ENCODE measurements at regions not wholly inside any gene's neighbourhood (a gene's known extent, or its start where the extent isn't known, plus 50 kb on each side); places are given as distances from the start of the nearest gene placed in this dataset.

GRCh38 chr10:131849591-131850382, 51.0 kb upstream of the PPP2R2D start:
- Histone ChIP-seq H3K27me3 (replicated peaks; ENCODE audit: insufficient read depth, low read depth, low read length, poor library complexity) (no peaks in the 10 kb centered on the region), H3K9me3 (ENCODE audit: low read depth, low read length, poor library complexity, severe bottlenecking) (no peaks in the 10 kb centered on the region), H3K27ac (ENCODE audit: low read depth, low read length, poor library complexity, severe bottlenecking) (no peak overlapping the region), H3K36me3 (ENCODE audit: insufficient read depth, low read length, poor library complexity, severe bottlenecking) (no peaks in the 10 kb centered on the region), H3K4me1 (ENCODE audit: insufficient read depth, low read length, poor library complexity, severe bottlenecking) (no peaks in the 10 kb centered on the region), H3K4me3 (ENCODE audit: low read depth, low read length, poor library complexity, severe bottlenecking) (no peak overlapping the region)
- POLR2A ChIA-PET (ENCODE audit: low non-redundant PET) = no interaction called here
- CTCF ChIA-PET = interaction anchor here (0.8 kb wide), 1 partner anchor 174 kb away, joined by 3 read pairs; no protein-coding TSS in a partner anchor
- no peak for DNase-seq (ENCODE audit: low spot score)
- intact Hi-C loops (cut with micrococcal nuclease; ENCODE audit: unreplicated experiment) = no loop called here
- no TSS peak for BruUV-seq (replicated peaks)
- TF ChIP-seq EZH2 (IDR thresholded peaks at IDR 0.05; ENCODE audit: borderline replicate concordance, low read depth, low read length, poor library complexity, severe bottlenecking) = no peak
- TF ChIP-seq, protein P1, sequence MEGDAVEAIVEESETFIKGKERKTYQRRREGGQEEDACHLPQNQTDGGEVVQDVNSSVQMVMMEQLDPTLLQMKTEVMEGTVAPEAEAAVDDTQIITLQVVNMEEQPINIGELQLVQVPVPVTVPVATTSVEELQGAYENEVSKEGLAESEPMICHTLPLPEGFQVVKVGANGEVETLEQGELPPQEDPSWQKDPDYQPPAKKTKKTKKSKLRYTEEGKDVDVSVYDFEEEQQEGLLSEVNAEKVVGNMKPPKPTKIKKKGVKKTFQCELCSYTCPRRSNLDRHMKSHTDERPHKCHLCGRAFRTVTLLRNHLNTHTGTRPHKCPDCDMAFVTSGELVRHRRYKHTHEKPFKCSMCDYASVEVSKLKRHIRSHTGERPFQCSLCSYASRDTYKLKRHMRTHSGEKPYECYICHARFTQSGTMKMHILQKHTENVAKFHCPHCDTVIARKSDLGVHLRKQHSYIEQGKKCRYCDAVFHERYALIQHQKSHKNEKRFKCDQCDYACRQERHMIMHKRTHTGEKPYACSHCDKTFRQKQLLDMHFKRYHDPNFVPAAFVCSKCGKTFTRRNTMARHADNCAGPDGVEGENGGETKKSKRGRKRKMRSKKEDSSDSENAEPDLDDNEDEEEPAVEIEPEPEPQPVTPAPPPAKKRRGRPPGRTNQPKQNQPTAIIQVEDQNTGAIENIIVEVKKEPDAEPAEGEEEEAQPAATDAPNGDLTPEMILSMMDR (conservative IDR thresholded peaks at IDR 0.05; ENCODE audit: low read depth, low read length) = no peak

- TF ChIP-seq EZH2 (IDR thresholded peaks at IDR 0.05; ENCODE audit: borderline replicate concordance, low read depth, low read length, poor library complexity, severe bottlenecking) = no peak
- TF ChIP-seq, protein P1 (conservative IDR thresholded peaks at IDR 0.05; ENCODE audit: low read depth, low read length) = no peak
- Histone ChIP-seq H3K9me3 (ENCODE audit: low read depth, low read length, poor library complexity, severe bottlenecking) (no peaks in the 10 kb centered on the region), H3K36me3 (ENCODE audit: insufficient read depth, low read length, poor library complexity, severe bottlenecking) (no peaks in the 10 kb centered on the region), H3K27me3 (replicated peaks; ENCODE audit: insufficient read depth, low read depth, low read length, poor library complexity) (no peaks in the 10 kb centered on the region), H3K4me1 (ENCODE audit: insufficient read depth, low read length, poor library complexity, severe bottlenecking) (no peaks in the 10 kb centered on the region), H3K27ac (ENCODE audit: low read depth, low read length, poor library complexity, severe bottlenecking) (no peak overlapping the region), H3K4me3 (ENCODE audit: low read depth, low read length, poor library complexity, severe bottlenecking) (no peak overlapping the region)
- CTCF ChIA-PET = interaction anchor here (0.8 kb wide), 1 partner anchor 173 kb away, joined by 3 read pairs; no protein-coding TSS in a partner anchor
- POLR2A ChIA-PET (ENCODE audit: low non-redundant PET) = no interaction called here
- peak; percentile 56 for DNase-seq (ENCODE audit: low spot score)
- BruUV-seq (replicated peaks) = no TSS peak
- intact Hi-C loops (cut with micrococcal nuclease; ENCODE audit: unreplicated experiment) = no loop called here
Observed at GRCh38 chr10:131850383-131850870, 50.4 kb upstream of the PPP2R2D start.
